DND-41 (cell line): ENCODE measurements at regions not wholly inside any gene's neighbourhood (a gene's known extent, or its start where the extent isn't known, plus 50 kb on each side); places are given as distances from the start of the nearest gene placed in this dataset.

Experiments
- EZH2 ChIP-seq: IDR thresholded peaks from 3 replicates; pipeline ENCODE4 v1.6.1; 2012; ENCODE audit warnings: borderline replicate concordance, low read depth, mild to moderate bottlenecking, moderate library complexity, low read length, inconsistent platforms; ENCODE audit not compliant: severe bottlenecking
- TF ChIP-seq, protein P1 (sequence below): IDR thresholded peaks from 2 replicates; pipeline ENCODE4 v1.5.1; 2012; ENCODE audit warnings: borderline replicate concordance, low read length, moderate library complexity, mild to moderate bottlenecking; ENCODE audit not compliant: poor library complexity, severe bottlenecking; ENCODE audit errors: extremely low read depth

DNA sequence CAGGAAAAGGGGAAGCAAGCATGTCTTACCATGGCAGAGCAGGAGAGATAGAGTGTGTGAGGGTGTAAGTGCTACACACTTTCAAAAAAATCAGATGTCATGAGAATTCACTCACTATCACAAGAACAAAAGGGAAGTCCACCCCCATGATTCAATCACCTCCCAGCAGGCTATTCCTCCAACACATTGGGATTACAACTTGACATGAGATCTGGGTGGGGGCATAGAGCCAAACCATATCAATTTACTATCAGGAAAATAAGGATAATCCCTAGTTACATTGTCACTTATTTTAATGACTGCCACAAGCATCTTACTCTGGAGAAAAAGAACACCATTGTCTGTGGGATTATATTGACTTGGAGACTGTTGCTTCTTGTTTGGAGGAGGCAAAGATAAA is 66.1 kb upstream of the VANGL1 start:
- TF ChIP-seq, protein P1, sequence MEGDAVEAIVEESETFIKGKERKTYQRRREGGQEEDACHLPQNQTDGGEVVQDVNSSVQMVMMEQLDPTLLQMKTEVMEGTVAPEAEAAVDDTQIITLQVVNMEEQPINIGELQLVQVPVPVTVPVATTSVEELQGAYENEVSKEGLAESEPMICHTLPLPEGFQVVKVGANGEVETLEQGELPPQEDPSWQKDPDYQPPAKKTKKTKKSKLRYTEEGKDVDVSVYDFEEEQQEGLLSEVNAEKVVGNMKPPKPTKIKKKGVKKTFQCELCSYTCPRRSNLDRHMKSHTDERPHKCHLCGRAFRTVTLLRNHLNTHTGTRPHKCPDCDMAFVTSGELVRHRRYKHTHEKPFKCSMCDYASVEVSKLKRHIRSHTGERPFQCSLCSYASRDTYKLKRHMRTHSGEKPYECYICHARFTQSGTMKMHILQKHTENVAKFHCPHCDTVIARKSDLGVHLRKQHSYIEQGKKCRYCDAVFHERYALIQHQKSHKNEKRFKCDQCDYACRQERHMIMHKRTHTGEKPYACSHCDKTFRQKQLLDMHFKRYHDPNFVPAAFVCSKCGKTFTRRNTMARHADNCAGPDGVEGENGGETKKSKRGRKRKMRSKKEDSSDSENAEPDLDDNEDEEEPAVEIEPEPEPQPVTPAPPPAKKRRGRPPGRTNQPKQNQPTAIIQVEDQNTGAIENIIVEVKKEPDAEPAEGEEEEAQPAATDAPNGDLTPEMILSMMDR, result no peak
- TF ChIP-seq EZH2, result no peak
